ENCODE measurements at regions not wholly inside any gene's neighbourhood (a gene's known extent, or its start where the extent isn't known, plus 50 kb on each side); places are given as distances from the start of the nearest gene placed in this dataset.

- H3K4me3 ChIP-seq: no peak overlapping the region
- TF ChIP-seq, protein P1, sequence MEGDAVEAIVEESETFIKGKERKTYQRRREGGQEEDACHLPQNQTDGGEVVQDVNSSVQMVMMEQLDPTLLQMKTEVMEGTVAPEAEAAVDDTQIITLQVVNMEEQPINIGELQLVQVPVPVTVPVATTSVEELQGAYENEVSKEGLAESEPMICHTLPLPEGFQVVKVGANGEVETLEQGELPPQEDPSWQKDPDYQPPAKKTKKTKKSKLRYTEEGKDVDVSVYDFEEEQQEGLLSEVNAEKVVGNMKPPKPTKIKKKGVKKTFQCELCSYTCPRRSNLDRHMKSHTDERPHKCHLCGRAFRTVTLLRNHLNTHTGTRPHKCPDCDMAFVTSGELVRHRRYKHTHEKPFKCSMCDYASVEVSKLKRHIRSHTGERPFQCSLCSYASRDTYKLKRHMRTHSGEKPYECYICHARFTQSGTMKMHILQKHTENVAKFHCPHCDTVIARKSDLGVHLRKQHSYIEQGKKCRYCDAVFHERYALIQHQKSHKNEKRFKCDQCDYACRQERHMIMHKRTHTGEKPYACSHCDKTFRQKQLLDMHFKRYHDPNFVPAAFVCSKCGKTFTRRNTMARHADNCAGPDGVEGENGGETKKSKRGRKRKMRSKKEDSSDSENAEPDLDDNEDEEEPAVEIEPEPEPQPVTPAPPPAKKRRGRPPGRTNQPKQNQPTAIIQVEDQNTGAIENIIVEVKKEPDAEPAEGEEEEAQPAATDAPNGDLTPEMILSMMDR (IDR thresholded peaks at IDR 0.05): no peak
- no peaks in the 10 kb centered on the region for H3K36me3 ChIP-seq
- no peaks in the 10 kb centered on the region for H3K27me3 ChIP-seq
- H3K4me1 ChIP-seq: no peaks in the 10 kb centered on the region
- H3K9me3 ChIP-seq: no peaks in the 10 kb centered on the region
- DNase-seq (ENCODE audit: low spot score): no peak
- no peak overlapping the region for H3K27ac ChIP-seq
Measured at GRCh38 chr18:53755914-53756609, 468.4 kb downstream of the MBD2 start.

DNA sequence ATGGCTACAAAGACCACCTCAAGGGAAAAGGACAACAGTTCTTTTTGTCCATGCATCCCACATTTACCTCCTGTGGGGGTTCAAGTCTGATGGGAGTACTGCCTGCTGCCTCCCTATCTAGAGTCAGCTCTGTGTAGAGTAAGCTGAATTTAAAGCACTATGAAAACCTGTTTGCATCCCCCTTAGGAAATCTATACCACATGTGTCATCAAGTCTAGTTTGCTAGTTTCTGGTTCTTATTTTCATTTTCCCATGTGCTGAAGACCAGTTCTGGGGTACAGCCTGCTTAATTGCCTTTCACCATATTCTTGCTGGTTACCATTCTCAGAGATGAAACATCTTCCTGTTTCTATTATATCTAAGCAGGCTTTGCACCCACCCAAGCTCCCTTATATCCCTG is 470.3 kb downstream of the MBD2 start:
- TF ChIP-seq, protein P1 (IDR thresholded peaks at IDR 0.05): no peak
- H3K27ac ChIP-seq: no peak overlapping the region
- H3K4me1 ChIP-seq: no peaks in the 10 kb centered on the region
- no peaks in the 10 kb centered on the region for H3K27me3 ChIP-seq
- H3K9me3 ChIP-seq: no peaks in the 10 kb centered on the region
- no peak overlapping the region for H3K4me3 ChIP-seq
- H3K36me3 ChIP-seq: no peaks in the 10 kb centered on the region
- DNase-seq (ENCODE audit: low spot score): no peak

DNA sequence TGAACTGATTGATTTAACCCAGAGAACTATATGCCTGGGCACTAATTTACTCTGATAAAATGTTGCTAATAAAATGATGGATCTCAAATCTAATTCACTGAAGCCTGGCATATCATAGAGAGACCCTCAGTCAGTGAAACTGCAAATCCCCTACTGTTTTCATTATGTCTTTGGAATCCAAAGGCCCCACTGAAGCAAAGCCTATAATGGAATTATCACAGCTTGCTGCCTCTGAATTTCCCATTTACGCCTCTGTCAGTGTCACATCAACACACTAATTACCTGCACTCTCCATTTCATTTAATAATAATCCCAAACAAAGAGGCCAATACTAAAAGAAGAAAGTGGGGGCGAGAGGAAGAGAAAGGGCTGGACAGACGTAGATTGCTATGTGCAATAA is 470.9 kb downstream of the MBD2 start:
- TF ChIP-seq, protein P1 (IDR thresholded peaks at IDR 0.05): no peak
- no peak overlapping the region for H3K4me3 ChIP-seq
- H3K36me3 ChIP-seq: no peaks in the 10 kb centered on the region
- H3K27ac ChIP-seq: no peak overlapping the region
- H3K9me3 ChIP-seq: no peaks in the 10 kb centered on the region
- H3K4me1 ChIP-seq: no peaks in the 10 kb centered on the region
- DNase-seq (ENCODE audit: low spot score): no peak
- no peaks in the 10 kb centered on the region for H3K27me3 ChIP-seq

- no peak overlapping the region for H3K27ac ChIP-seq
- no peaks in the 10 kb centered on the region for H3K9me3 ChIP-seq
- no peaks in the 10 kb centered on the region for H3K36me3 ChIP-seq
- no peak overlapping the region for H3K4me3 ChIP-seq
- no peaks in the 10 kb centered on the region for H3K27me3 ChIP-seq
- no peak for DNase-seq (ENCODE audit: low spot score)
- TF ChIP-seq, protein P1 (IDR thresholded peaks at IDR 0.05): no peak
- no peaks in the 10 kb centered on the region for H3K4me1 ChIP-seq
Measured at GRCh38 chr18:53752781-53753367, 471.6 kb downstream of the MBD2 start.

GRCh38 chr18:53749766-53750165 is 474.7 kb downstream of the MBD2 start:
- Histone ChIP-seq H3K27ac (no peak overlapping the region), H3K36me3 (no peaks in the 10 kb centered on the region), H3K4me3 (no peak overlapping the region), H3K4me1 (no peaks in the 10 kb centered on the region), H3K27me3 (no peaks in the 10 kb centered on the region), H3K9me3 (no peaks in the 10 kb centered on the region)
- TF ChIP-seq, protein P1 (IDR thresholded peaks at IDR 0.05): no peak
- no peak for DNase-seq (ENCODE audit: low spot score)
